ENCODE measurements at regions not wholly inside any gene's neighbourhood (a gene's known extent, or its start where the extent isn't known, plus 50 kb on each side); places are given as distances from the start of the nearest gene placed in this dataset.

- DNase-seq (ENCODE audit: low read depth, low spot score), result no peak
- H3K4me3 ChIP-seq (ENCODE audit: low read depth, low read length), result no peak overlapping the region
- POLR2A ChIA-PET, result no interaction called here
- TF ChIP-seq CTCF (IDR thresholded peaks at IDR 0.05; ENCODE audit: insufficient read depth, low read length, missing control alignments), result no peak
- CTCF ChIA-PET, result no interaction called here
These were observed 713.0 kb downstream of the BRINP3 start for GRCh38 chr1:189764391-189765320.

DNA sequence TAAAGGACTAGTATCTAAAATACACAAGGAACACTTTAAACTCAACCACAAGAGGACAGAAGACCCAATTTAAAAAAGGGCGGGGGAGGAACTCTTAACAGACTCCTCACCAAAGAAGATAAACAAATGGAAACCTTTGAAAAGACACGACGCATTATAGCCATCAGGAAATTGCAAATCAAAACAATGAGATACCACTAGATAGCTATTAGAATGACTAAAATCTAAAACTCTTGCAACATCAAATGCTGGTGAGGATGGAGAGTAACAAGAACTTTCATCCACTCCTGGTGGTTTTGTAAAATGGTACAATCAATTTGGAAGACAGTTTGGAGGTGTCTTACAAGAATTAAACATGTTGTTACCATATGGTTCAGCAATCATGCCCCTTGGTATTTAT lies 708.2 kb downstream of the BRINP3 start:
- ChIA-PET CTCF (no interaction called here), POLR2A (no interaction called here)
- H3K4me3 ChIP-seq (ENCODE audit: low read depth, low read length), result no peak overlapping the region
- no peak for TF ChIP-seq CTCF (IDR thresholded peaks at IDR 0.05; ENCODE audit: insufficient read depth, low read length, missing control alignments)
- no peak for DNase-seq (ENCODE audit: low read depth, low spot score)

DNA sequence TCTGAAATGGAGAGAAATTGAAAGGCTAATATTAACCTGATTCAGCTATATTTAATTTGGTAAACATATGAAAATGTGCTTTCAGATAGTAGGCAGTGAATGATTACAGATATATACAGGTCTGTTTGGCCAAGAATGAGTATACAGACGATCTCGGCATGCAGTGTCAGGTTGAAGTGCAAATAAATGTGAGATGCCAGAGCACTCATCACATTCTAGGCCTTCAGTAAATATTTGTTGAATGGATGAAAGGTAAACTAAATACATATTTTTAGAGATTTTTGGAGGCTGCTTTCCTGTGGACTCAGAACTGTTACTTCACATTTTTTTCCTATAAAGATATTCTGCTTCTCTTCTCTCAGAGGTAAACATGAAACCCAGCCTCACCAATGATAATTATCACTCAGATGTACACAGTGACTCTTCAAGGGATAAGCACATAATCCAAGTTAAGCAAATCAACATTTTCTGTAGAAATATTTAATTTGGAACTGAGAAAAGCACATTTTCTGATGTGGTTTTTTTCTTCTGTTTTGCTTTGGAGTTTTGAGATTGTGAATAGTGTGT lies 702.9 kb downstream of the BRINP3 start:
- DNase-seq (ENCODE audit: low read depth, low spot score), result no peak
- ChIA-PET CTCF (no interaction called here), POLR2A (no interaction called here)
- TF ChIP-seq CTCF (IDR thresholded peaks at IDR 0.05; ENCODE audit: insufficient read depth, low read length, missing control alignments), result no peak
- no peak overlapping the region for H3K4me3 ChIP-seq (ENCODE audit: low read depth, low read length)

GRCh38 chr1:189775343-189775742 lies 702.3 kb downstream of the BRINP3 start:
- CTCF ChIA-PET, result no interaction called here
- H3K4me3 ChIP-seq (ENCODE audit: low read depth, low read length), result no peak overlapping the region
- DNase-seq (ENCODE audit: low read depth, low spot score), result peak; percentile 45
- POLR2A ChIA-PET, result no interaction called here
- TF ChIP-seq CTCF (IDR thresholded peaks at IDR 0.05; ENCODE audit: insufficient read depth, low read length, missing control alignments), result no peak

DNA sequence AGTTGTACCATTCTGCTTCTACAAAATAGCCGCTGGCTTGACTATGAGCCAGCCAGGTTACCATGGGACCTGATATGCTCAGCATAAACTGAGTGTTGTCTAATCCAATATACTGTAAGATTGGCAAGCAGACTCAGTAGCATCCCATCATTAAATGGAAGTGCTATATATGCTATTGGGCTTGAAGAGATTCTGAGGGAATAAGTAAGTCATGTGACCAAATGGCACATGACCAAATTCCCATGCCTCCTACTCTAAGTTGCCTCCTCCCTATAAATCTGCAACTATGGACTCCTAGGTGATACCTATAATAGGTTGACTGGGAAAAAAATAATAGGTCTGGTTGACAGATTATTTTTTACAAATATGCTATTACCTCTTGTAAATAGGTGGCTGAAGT lies 698.6 kb downstream of the BRINP3 start:
- no peak for DNase-seq (ENCODE audit: low read depth, low spot score)
- POLR2A ChIA-PET, result no interaction called here
- no peak for TF ChIP-seq CTCF (IDR thresholded peaks at IDR 0.05; ENCODE audit: insufficient read depth, low read length, missing control alignments)
- H3K4me3 ChIP-seq (ENCODE audit: low read depth, low read length), result no peak overlapping the region
- CTCF ChIA-PET, result no interaction called here

GRCh38 chr1:189782295-189782694 lies 695.4 kb downstream of the BRINP3 start:
- ChIA-PET CTCF (no interaction called here), POLR2A (no interaction called here)
- TF ChIP-seq CTCF (IDR thresholded peaks at IDR 0.05; ENCODE audit: insufficient read depth, low read length, missing control alignments), result no peak
- no peak for DNase-seq (ENCODE audit: low read depth, low spot score)
- H3K4me3 ChIP-seq (ENCODE audit: low read depth, low read length), result no peak overlapping the region
